Keratinocyte (primary cell): ENCODE measurements at regions not wholly inside any gene's neighbourhood (a gene's known extent, or its start where the extent isn't known, plus 50 kb on each side); places are given as distances from the start of the nearest gene placed in this dataset.

Source experiments
- DNase-seq: peaks from one replicate; pipeline ENCODE4 v3.0.0-alpha.2; 2011; ENCODE audit warnings: low read depth, missing footprints, low spot score
- FAIRE-seq: peaks from 2 replicates; lab custom pipeline; 2011; peaks lifted over from hg19 to GRCh38; lab: Jason Lieb, UNC
- H2AFZ ChIP-seq: 2 replicates; pipeline ENCODE4 v1.6.0; 2012; ENCODE audit warnings: low read length, control low read depth, inconsistent platforms; ENCODE audit not compliant: control insufficient read depth
- H3K27ac ChIP-seq: 2 replicates; pipeline ENCODE4 v1.5.1; 2011; ENCODE audit warnings: low read length; ENCODE audit not compliant: control insufficient read depth, insufficient read depth
- H3K27me3 ChIP-seq: 3 replicates; pipeline ENCODE4 v1.6.0; 2011; ENCODE audit warnings: low read length; ENCODE audit not compliant: control insufficient read depth, insufficient read depth; ENCODE audit errors: extremely low read depth
- H3K36me3 ChIP-seq, 2 experiments: 2 replicates in 1 of 2; 3 replicates in 1 of 2; pipeline ENCODE4 v1.5.1; 2011; ENCODE audit warnings: low read length in 2 of 2, mild to moderate bottlenecking in 1 of 2; ENCODE audit not compliant: control insufficient read depth in 2 of 2, insufficient read depth in 2 of 2; ENCODE audit errors: extremely low read depth in 1 of 2
- H3K4me1 ChIP-seq: 3 replicates; pipeline ENCODE4 v1.5.1; 2011; ENCODE audit warnings: low read length; ENCODE audit not compliant: control insufficient read depth, insufficient read depth; ENCODE audit errors: extremely low read depth
- H3K4me2 ChIP-seq: 3 replicates; pipeline ENCODE4 v1.6.0; 2011; ENCODE audit warnings: low read depth, low read length; ENCODE audit not compliant: control insufficient read depth, insufficient read depth; ENCODE audit errors: extremely low read depth
- H3K4me3 ChIP-seq, 3 experiments: fragments of 200-600 bp in 1 of 3; sonication (generic) in 1 of 3; 2 replicates in 2 of 3; 3 replicates in 1 of 3; pipeline ENCODE4 v1.5.1; 2011 to 2016; ENCODE audit warnings: low read length in 3 of 3, mild to moderate bottlenecking in 3 of 3, control low read depth in 2 of 3, inconsistent platforms in 1 of 3, low read depth in 1 of 3, mixed read lengths in 1 of 3, mixed run types in 1 of 3, moderate library complexity in 1 of 3; ENCODE audit not compliant: control insufficient read depth in 2 of 3, insufficient read depth in 2 of 3; ENCODE audit errors: extremely low read depth in 1 of 3
- H3K79me2 ChIP-seq: 2 replicates; pipeline ENCODE4 v1.6.0; 2012; ENCODE audit warnings: low read length; ENCODE audit not compliant: control insufficient read depth, insufficient read depth
- H3K9ac ChIP-seq: 3 replicates; pipeline ENCODE4 v1.6.0; 2011; ENCODE audit warnings: low read length; ENCODE audit not compliant: control insufficient read depth, insufficient read depth; ENCODE audit errors: extremely low read depth
- H3K9me1 ChIP-seq: 3 replicates; pipeline ENCODE4 v1.6.0; 2011; ENCODE audit warnings: low read length; ENCODE audit not compliant: control insufficient read depth, insufficient read depth; ENCODE audit errors: extremely low read depth
- H3K9me3 ChIP-seq: 2 replicates; pipeline ENCODE4 v1.5.1; 2012; ENCODE audit warnings: low read depth, low read length; ENCODE audit not compliant: control insufficient read depth
- H4K20me1 ChIP-seq: 3 replicates; pipeline ENCODE4 v1.6.0; 2011; ENCODE audit warnings: low read length; ENCODE audit not compliant: control insufficient read depth, insufficient read depth; ENCODE audit errors: extremely low read depth
- EZH2 ChIP-seq: IDR thresholded peaks from one replicate; pipeline ENCODE4 v1.6.1; 2012; ENCODE audit warnings: inconsistent platforms, mild to moderate bottlenecking, low read length, moderate library complexity
- dilution Hi-C: fragments of 300-500 bp; cut with MboI; formaldehyde crosslinking; loops from one replicate; pipeline ENCODE4 v1.7.0; 2020; ENCODE audit warnings: low sequenced_read_pairs; ENCODE audit not compliant: extremely low pct_ligation_motif_present
- TF ChIP-seq, protein P1 (sequence below), 3 experiments: IDR thresholded peaks in 1 of 3; conservative IDR thresholded peaks in 1 of 3; optimal IDR thresholded peaks in 1 of 3; 2 replicates in 2 of 3; 3 replicates in 1 of 3; pipeline versions ENCODE3 to v1.5.1; 2011; ENCODE audit warnings: low read length in 3 of 3, mild to moderate bottlenecking in 3 of 3, moderate library complexity in 2 of 3, control low read depth in 1 of 3, inconsistent platforms in 1 of 3; ENCODE audit not compliant: insufficient read depth in 2 of 3; ENCODE audit errors: extremely low read depth in 1 of 3

DNA sequence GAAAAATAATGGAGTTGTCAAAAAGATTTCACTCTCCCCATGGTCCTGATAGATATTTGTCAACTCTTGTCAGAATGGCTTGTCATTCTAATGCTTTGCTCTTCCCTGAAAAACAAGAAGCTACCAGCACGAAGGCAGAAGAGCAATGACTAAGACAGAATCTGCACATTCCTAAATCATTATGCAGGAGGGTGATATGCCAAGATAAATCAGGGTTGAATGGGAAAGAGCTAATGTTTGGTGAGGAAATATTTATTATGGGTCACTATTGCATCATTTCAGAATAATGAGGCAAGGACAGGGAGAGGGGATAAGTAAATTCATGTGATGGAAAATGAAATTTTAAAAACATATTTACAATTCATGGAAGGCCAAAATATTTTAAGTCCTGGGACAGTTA lies 297.5 kb upstream of the XYLT1 start:
- H4K20me1 ChIP-seq = no peaks in the 10 kb centered on the region
- no peaks in the 10 kb centered on the region for H3K9me3 ChIP-seq
- no peak overlapping the region for H3K27ac ChIP-seq
- H3K36me3 ChIP-seq = no peaks in the 10 kb centered on the region
- H3K27me3 ChIP-seq = no peaks in the 10 kb centered on the region
- DNase-seq (no peak), FAIRE-seq (peak; percentile 95)
- TF ChIP-seq EZH2 = no peak
- TF ChIP-seq, protein P1, sequence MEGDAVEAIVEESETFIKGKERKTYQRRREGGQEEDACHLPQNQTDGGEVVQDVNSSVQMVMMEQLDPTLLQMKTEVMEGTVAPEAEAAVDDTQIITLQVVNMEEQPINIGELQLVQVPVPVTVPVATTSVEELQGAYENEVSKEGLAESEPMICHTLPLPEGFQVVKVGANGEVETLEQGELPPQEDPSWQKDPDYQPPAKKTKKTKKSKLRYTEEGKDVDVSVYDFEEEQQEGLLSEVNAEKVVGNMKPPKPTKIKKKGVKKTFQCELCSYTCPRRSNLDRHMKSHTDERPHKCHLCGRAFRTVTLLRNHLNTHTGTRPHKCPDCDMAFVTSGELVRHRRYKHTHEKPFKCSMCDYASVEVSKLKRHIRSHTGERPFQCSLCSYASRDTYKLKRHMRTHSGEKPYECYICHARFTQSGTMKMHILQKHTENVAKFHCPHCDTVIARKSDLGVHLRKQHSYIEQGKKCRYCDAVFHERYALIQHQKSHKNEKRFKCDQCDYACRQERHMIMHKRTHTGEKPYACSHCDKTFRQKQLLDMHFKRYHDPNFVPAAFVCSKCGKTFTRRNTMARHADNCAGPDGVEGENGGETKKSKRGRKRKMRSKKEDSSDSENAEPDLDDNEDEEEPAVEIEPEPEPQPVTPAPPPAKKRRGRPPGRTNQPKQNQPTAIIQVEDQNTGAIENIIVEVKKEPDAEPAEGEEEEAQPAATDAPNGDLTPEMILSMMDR (optimal IDR thresholded peaks at IDR 0.05 in 1 of 3, IDR thresholded peaks at IDR 0.05 in 1 of 3, conservative IDR thresholded peaks at IDR 0.05 in 1 of 3; ENCODE audit: extremely low read depth in 1 of 3, insufficient read depth in 2 of 3, low read length in 3 of 3) = no peak
- H3K4me3 ChIP-seq = no peak overlapping the region
- H3K4me1 ChIP-seq = peaks cover 16% of the 10 kb centered on the region
- H3K9ac ChIP-seq = no peak overlapping the region
- H3K9me1 ChIP-seq = no peaks in the 10 kb centered on the region
- peak overlapping the region; percentile 53 for H3K4me2 ChIP-seq
- dilution Hi-C loops = no loop called here
- no peak overlapping the region for H2AFZ ChIP-seq
- no peaks in the 10 kb centered on the region for H3K79me2 ChIP-seq

DNA sequence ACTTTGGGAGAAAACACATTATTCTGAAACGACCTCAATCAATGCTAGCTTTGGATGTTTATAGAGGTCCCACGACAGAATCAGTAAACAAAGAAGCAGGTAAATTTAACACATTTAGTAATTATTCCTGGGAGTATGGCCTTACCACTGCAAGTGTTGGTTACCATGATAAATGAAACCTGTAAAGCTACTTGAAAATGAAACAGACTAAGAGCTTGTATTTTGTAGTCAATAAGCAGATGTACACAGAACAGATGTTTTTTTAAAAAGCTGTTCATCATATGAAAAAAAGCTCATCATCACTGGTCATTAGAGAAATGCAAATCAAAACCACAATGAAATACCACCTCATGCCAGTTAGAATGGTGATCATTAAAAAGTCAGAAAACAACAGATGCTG lies 295.3 kb upstream of the XYLT1 start:
- H3K9me1 ChIP-seq = no peaks in the 10 kb centered on the region
- H3K36me3 ChIP-seq = no peaks in the 10 kb centered on the region
- DNase-seq (no peak), FAIRE-seq (no peak)
- H3K9ac ChIP-seq = no peak overlapping the region
- H3K9me3 ChIP-seq = no peaks in the 10 kb centered on the region
- TF ChIP-seq, protein P1 (optimal IDR thresholded peaks at IDR 0.05 in 1 of 3, IDR thresholded peaks at IDR 0.05 in 1 of 3, conservative IDR thresholded peaks at IDR 0.05 in 1 of 3; ENCODE audit: extremely low read depth in 1 of 3, insufficient read depth in 2 of 3, low read length in 3 of 3) = no peak
- TF ChIP-seq EZH2 = no peak
- H3K4me2 ChIP-seq = no peak overlapping the region
- no peak overlapping the region for H3K27ac ChIP-seq
- peaks cover 16% of the 10 kb centered on the region for H3K4me1 ChIP-seq
- no peak overlapping the region for H2AFZ ChIP-seq
- no peak overlapping the region for H3K4me3 ChIP-seq
- dilution Hi-C loops = no loop called here
- no peaks in the 10 kb centered on the region for H3K79me2 ChIP-seq
- H4K20me1 ChIP-seq = no peaks in the 10 kb centered on the region
- no peaks in the 10 kb centered on the region for H3K27me3 ChIP-seq
